Mucosa of descending colon (tissue), 3 donors: ENCODE measurements at regions not wholly inside any gene's neighbourhood (a gene's known extent, or its start where the extent isn't known, plus 50 kb on each side); places are given as distances from the start of the nearest gene placed in this dataset.

Experiments used
- ATAC-seq: fragments of 200-7000 bp; cut with Tn5 transposase; one replicate; pipeline ENCODE4 v1.9.1; 2020; ENCODE audit warnings: mild to moderate bottlenecking, moderate library complexity
- DNase-seq, 3 donors: peaks; one replicate each; pipeline ENCODE4 v3.0.0-alpha.2; 2020
- H3K36me3 ChIP-seq: fragments of 200-600 bp; one replicate; pipeline ENCODE4 v1.8.0; 2021; ENCODE audit warnings: low read depth, mild to moderate bottlenecking
- H3K4me1 ChIP-seq: fragments of 200-600 bp; one replicate; pipeline ENCODE4 v1.8.0; 2021; ENCODE audit warnings: low read depth, mild to moderate bottlenecking
- H3K4me3 ChIP-seq: fragments of 200-600 bp; one replicate; pipeline ENCODE4 v1.8.0; 2021; ENCODE audit warnings: mild to moderate bottlenecking
- H3K9me3 ChIP-seq: fragments of 200-600 bp; one replicate; pipeline ENCODE4 v1.8.0; 2021; ENCODE audit warnings: mild to moderate bottlenecking
- intact Hi-C, 2 donors: fragments of 100-400 bp; cut with DNase I in 1 of 2; cut with micrococcal nuclease in 1 of 2; formaldehyde crosslinking; loops; one replicate each; pipeline versions ENCODE4 v1.11.0 to v1.11.1; 2022; cut with DNase I, micrococcal nuclease
- TF ChIP-seq, protein P1 (sequence below): fragments of 200-600 bp; IDR thresholded peaks from one replicate; pipeline ENCODE4 v1.8.0; 2022; ENCODE audit warnings: antibody characterized with exemption, mild to moderate bottlenecking
- donor health status: DM: no; HTN: no; CAD: no; lungs with moderate emphysema.
- donor health status: DM: no; HTN: no; CAD: no.
- donor health status: DM: no; HTN: yes; CAD: no.

DNA sequence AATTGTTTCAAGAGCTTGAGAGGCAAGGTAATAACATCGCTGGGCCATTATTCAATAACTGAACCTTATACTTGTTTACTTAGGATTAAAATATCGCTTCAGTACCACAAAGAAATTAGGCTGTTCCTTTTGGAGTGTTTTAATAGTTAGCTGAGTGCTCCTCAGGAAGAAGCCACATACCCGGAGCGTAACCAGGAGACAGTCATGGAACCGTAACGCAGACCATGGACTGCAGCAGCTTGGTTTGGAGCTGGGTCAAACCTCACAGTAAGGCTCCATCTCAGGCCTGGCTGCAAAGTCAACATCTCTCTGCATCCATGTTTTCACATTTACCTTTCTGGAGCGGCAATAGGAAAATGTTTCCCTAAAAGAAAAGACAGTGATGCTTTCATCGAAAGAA, 599.0 kb downstream of the TNS3 start:
- no peaks in the 10 kb centered on the region for H3K36me3 ChIP-seq
- no peaks in the 10 kb centered on the region for H3K9me3 ChIP-seq
- intact Hi-C loops: no loop called here
- DNase-seq (no peak), ATAC-seq (no peak)
- TF ChIP-seq, protein P1, sequence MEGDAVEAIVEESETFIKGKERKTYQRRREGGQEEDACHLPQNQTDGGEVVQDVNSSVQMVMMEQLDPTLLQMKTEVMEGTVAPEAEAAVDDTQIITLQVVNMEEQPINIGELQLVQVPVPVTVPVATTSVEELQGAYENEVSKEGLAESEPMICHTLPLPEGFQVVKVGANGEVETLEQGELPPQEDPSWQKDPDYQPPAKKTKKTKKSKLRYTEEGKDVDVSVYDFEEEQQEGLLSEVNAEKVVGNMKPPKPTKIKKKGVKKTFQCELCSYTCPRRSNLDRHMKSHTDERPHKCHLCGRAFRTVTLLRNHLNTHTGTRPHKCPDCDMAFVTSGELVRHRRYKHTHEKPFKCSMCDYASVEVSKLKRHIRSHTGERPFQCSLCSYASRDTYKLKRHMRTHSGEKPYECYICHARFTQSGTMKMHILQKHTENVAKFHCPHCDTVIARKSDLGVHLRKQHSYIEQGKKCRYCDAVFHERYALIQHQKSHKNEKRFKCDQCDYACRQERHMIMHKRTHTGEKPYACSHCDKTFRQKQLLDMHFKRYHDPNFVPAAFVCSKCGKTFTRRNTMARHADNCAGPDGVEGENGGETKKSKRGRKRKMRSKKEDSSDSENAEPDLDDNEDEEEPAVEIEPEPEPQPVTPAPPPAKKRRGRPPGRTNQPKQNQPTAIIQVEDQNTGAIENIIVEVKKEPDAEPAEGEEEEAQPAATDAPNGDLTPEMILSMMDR: no peak
- H3K4me1 ChIP-seq: no peaks in the 10 kb centered on the region
- no peak overlapping the region for H3K4me3 ChIP-seq

DNA sequence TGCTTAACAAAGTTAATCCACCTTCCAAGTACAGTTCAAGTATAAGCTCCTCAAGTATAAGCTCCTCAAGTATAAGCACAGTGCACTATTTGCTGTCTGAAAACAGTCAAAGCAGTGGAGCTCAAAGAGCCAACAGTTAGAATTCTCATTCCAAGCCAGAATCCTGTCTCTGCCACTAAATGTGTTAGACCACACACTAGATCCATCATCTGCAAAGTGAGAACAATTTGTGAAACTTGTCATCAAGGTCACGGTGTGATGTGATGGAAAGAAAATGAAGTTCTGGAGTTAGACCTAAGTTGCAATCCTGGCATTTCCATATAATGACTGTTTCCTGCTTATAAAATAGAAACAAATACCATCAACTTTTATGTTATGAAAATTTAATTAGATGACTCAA, 602.5 kb downstream of the TNS3 start:
- no peak for DNase-seq
- no peaks in the 10 kb centered on the region for H3K36me3 ChIP-seq
- no peaks in the 10 kb centered on the region for H3K4me1 ChIP-seq
- TF ChIP-seq, protein P1: no peak
- ATAC-seq: no peak
- H3K4me3 ChIP-seq: no peak overlapping the region
- H3K9me3 ChIP-seq: no peaks in the 10 kb centered on the region
- intact Hi-C loops: no loop called here

DNA sequence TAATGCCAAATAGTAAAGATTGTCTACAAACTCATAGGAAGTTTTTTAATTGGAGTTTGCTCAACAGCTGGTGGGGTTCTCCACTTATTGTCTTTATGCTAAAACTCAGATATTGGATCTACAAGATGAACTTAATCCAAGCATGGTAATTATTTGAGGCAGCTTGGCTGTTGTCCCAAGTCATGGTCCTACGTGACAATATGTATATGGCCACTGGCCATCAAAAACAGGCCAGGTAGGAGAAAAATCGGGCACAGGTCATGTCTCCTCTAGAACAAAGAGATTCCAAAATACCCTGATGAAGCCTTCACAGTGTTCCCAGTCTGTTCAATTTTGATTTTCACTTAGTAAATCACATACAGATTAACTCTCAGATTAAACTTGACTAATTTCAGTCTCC, 606.4 kb downstream of the TNS3 start:
- TF ChIP-seq, protein P1: no peak
- intact Hi-C loops: no loop called here
- H3K9me3 ChIP-seq: no peaks in the 10 kb centered on the region
- no peak overlapping the region for H3K4me3 ChIP-seq
- DNase-seq (no peak), ATAC-seq (no peak)
- H3K36me3 ChIP-seq: no peaks in the 10 kb centered on the region
- no peaks in the 10 kb centered on the region for H3K4me1 ChIP-seq

DNA sequence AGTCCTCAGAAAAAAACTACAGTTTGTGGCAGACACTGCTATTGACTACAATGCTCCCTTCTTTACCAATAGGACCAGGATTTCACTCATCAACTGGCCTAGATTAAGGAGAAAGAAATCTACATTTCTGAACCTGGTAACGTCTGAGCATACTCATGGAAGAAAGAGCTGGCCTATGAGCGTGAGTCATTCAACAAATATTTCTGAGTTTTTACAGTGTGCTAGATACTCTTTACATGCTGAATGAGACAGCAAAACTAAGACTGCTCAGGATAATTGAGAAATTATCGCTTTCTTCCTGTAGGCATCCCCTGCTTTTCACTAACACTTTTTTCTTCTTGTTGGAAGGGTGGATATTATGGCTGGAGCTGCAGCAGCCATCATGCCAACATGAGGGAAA, 609.7 kb downstream of the TNS3 start:
- Histone ChIP-seq H3K4me1 (no peaks in the 10 kb centered on the region), H3K36me3 (no peaks in the 10 kb centered on the region), H3K9me3 (no peaks in the 10 kb centered on the region), H3K4me3 (no peak overlapping the region)
- intact Hi-C loops: no loop called here
- TF ChIP-seq, protein P1: no peak
- ATAC-seq (no peak), DNase-seq (no peak)

DNA sequence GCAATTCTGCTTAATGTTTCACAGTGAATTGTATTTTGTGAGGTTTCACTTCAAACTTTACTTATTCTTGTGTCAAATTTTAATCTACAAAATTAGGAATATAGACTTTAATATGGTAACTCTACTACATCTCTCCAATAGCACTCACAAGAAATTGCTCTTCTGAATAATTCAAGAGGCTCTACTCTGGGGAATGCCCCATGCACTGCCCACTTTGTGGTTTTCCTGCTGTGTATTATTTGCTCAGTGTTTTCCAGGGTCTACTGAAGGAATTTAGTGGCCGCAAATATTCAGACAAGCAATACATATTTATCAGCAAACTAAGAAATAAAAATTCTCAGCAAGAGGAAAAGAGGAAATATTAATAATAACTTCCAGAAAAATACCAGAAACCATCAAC, 611.4 kb downstream of the TNS3 start:
- H3K4me3 ChIP-seq: no peak overlapping the region
- no peak for ATAC-seq
- intact Hi-C loops: no loop called here

DNA sequence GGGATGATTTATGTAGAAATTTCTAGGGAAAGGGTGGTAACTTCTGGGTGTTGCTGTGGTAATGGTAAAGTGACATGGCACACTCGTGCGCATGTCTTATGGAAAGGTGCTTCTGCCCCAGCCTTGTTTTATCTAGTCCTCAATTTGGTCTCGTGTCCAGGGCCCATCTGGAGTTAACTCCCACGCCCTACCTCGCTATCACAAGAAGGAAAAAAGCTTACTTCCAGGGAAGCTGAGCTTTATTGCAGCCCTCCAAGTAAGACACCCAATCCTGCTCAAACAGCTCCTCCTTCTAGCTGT, 611.8 kb downstream of the TNS3 start:
- no peak for DNase-seq
- Histone ChIP-seq H3K9me3 (peaks cover 5% of the 10 kb centered on the region), H3K36me3 (no peaks in the 10 kb centered on the region), H3K4me1 (no peaks in the 10 kb centered on the region), H3K4me3 (no peak overlapping the region)
- intact Hi-C loops: no loop called here
- TF ChIP-seq, protein P1: no peak
- ATAC-seq: no peak

More for the DNA sequence above, 611.4 kb downstream of the TNS3 start:
- no peak for DNase-seq
- no peaks in the 10 kb centered on the region for H3K4me1 ChIP-seq
- H3K36me3 ChIP-seq: no peaks in the 10 kb centered on the region
- peaks cover 5% of the 10 kb centered on the region for H3K9me3 ChIP-seq
- TF ChIP-seq, protein P1: no peak
